ENCODE measurements at regions not wholly inside any gene's neighbourhood (a gene's known extent, or its start where the extent isn't known, plus 50 kb on each side); places are given as distances from the start of the nearest gene placed in this dataset.

GRCh38 chr4:79016878-79017277 is 77.6 kb upstream of the PAQR3 start:
- DNase-seq: no peak

- no peak for DNase-seq
Measured at GRCh38 chr4:79015411-79015810, 76.2 kb upstream of the PAQR3 start.

- no peak for DNase-seq
Measured at GRCh38 chr4:79014230-79014629, 75.0 kb upstream of the PAQR3 start.

GRCh38 chr4:79013756-79014155 is 74.5 kb upstream of the PAQR3 start:
- no peak for DNase-seq

- DNase-seq: no peak
Measured at GRCh38 chr4:78990938-78991810, 51.9 kb upstream of the PAQR3 start.

GRCh38 chr4:78989697-78990270 is 50.5 kb upstream of the PAQR3 start:
- DNase-seq: no peak

All from NCI-H526 (cell line).